A549 (cell line): ENCODE measurements at regions not wholly inside any gene's neighbourhood (a gene's known extent, or its start where the extent isn't known, plus 50 kb on each side); places are given as distances from the start of the nearest gene placed in this dataset.

Experiments
- ATAC-seq, 2 experiments: fragments of 200-7000 bp in 1 of 2; fragments of >200 bp in 1 of 2; cut with Nextera tagmentation in 1 of 2; cut with Tn5 transposase in 1 of 2; 3 replicates each; pipeline versions ENCODE4 v1.8.0 to v1.9.1; 2018 to 2020; ENCODE audit warnings: mild to moderate bottlenecking in 1 of 2, moderate library complexity in 1 of 2
- CTCF ChIA-PET: fragments of 300-600 bp; sonication (Branson Sonifier 250); formaldehyde crosslinking; extraction: SDS; loops from one replicate; lab custom pipeline; 2021; ENCODE audit warnings: antibody characterized with exemption, inconsistent platforms; lab: Yijun Ruan, JAX
- POLR2A ChIA-PET: fragments of 350-600 bp; formaldehyde crosslinking; extraction: SDS; loops from one replicate; lab custom pipeline; 2021; ENCODE audit warnings: antibody characterized with exemption, inconsistent platforms; lab: Yijun Ruan, JAX
- DNase-seq, 2 experiments: peaks; one replicate each; pipeline versions ENCODE4 v3.0.0 to v3.0.0-alpha.2; 2011 to 2016; ENCODE audit warnings: low read depth in 1 of 2, low spot score in 1 of 2
- FAIRE-seq: peaks from 2 replicates; lab custom pipeline; 2011; peaks lifted over from hg19 to GRCh38; lab: Jason Lieb, UNC
- H3K27ac ChIP-seq, 2 experiments: fragments of >200 bp; sonication (Bioruptor Twin); formaldehyde crosslinking; 3 replicates each; pipeline ENCODE4 v1.5.1; 2016 to 2017
- H3K4me1 ChIP-seq: fragments of >200 bp; sonication (Bioruptor Twin); formaldehyde crosslinking; 3 replicates; pipeline ENCODE4 v1.6.1; 2016
- H3K4me2 ChIP-seq: fragments of >200 bp; sonication (Bioruptor Twin); formaldehyde crosslinking; 3 replicates; pipeline ENCODE4 v1.6.1; 2016
- H3K4me3 ChIP-seq: fragments of >200 bp; sonication (Bioruptor Twin); formaldehyde crosslinking; 3 replicates; pipeline ENCODE4 v1.5.1; 2016
- H3K9me3 ChIP-seq: fragments of >200 bp; sonication (Bioruptor Twin); formaldehyde crosslinking; 3 replicates; pipeline ENCODE4 v1.6.1; 2016
- BHLHE40 ChIP-seq: IDR thresholded peaks from 2 replicates; pipeline ENCODE4 v1.6.1; 2012; ENCODE audit warnings: low read depth, low read length, inconsistent platforms
- CBX2 ChIP-seq: fragments of 200-600 bp; sonication (generic); IDR thresholded peaks from 2 replicates; pipeline ENCODE4 v1.6.1; 2016; ENCODE audit warnings: low read depth, mild to moderate bottlenecking, borderline replicate concordance
- CEBPB ChIP-seq, 2 experiments: fragments of >200 bp in 1 of 2; sonication (Bioruptor Twin) in 1 of 2; formaldehyde crosslinking in 1 of 2; IDR thresholded peaks; 2 replicates each; pipeline ENCODE4 v1.6.1; 2012 to 2016
- CHD4 ChIP-seq: fragments of 200-600 bp; sonication (generic); IDR thresholded peaks from 2 replicates; pipeline ENCODE4 v1.6.1; 2016; ENCODE audit warnings: antibody characterized with exemption, mild to moderate bottlenecking, borderline replicate concordance
- ESRRA ChIP-seq: fragments of 150-350 bp; IDR thresholded peaks from 2 replicates; pipeline ENCODE4 v1.6.1; 2014; ENCODE audit warnings: mild to moderate bottlenecking, low read length, borderline replicate concordance
- FOSB ChIP-seq: fragments of 250-450 bp; sonication (Bioruptor Pico); IDR thresholded peaks from 2 replicates; pipeline ENCODE4 v1.5.0; 2020; ENCODE audit warnings: mild to moderate bottlenecking, moderate library complexity
- HDAC2 ChIP-seq: fragments of 200-600 bp; sonication (generic); IDR thresholded peaks from 2 replicates; pipeline ENCODE4 v1.6.1; 2016
- HEYL ChIP-seq: fragments of 250-450 bp; sonication (Bioruptor Pico); IDR thresholded peaks from 2 replicates; pipeline ENCODE4 v1.8.0; 2021; ENCODE audit warnings: mild to moderate bottlenecking, moderate library complexity
- KDM1A ChIP-seq: fragments of 200-600 bp; sonication (generic); IDR thresholded peaks from 2 replicates; pipeline ENCODE4 v1.6.1; 2016; ENCODE audit warnings: low read depth, mild to moderate bottlenecking
- MYC ChIP-seq: IDR thresholded peaks from 2 replicates; pipeline ENCODE4 v1.6.1; 2012; ENCODE audit warnings: mild to moderate bottlenecking, inconsistent platforms, low read length, improper control_type of control experiment, borderline replicate concordance
- NPAS2 ChIP-seq: fragments of 250-450 bp; sonication (Bioruptor Pico); IDR thresholded peaks from 2 replicates; pipeline ENCODE4 v1.8.0; 2022; ENCODE audit warnings: mild to moderate bottlenecking, moderate library complexity, borderline replicate concordance
- PHF8 ChIP-seq: fragments of 200-600 bp; sonication (generic); IDR thresholded peaks from 2 replicates; pipeline ENCODE4 v1.6.1; 2016; ENCODE audit warnings: low read depth, mild to moderate bottlenecking, antibody characterized with exemption, moderate library complexity, borderline replicate concordance
- RCOR1 ChIP-seq: fragments of 150-350 bp; IDR thresholded peaks from 2 replicates; pipeline ENCODE4 v1.6.1; 2014; ENCODE audit warnings: antibody characterized with exemption, low read length, low read depth
- RFX5 ChIP-seq: fragments of 450-650 bp; IDR thresholded peaks from 2 replicates; pipeline ENCODE4 v1.7.1; 2014; ENCODE audit warnings: antibody characterized with exemption, mild to moderate bottlenecking, moderate library complexity
- SMC3 ChIP-seq: fragments of >200 bp; sonication (Bioruptor Twin); formaldehyde crosslinking; IDR thresholded peaks from 3 replicates; pipeline ENCODE4 v1.6.1; 2018; ENCODE audit warnings: inconsistent platforms
- SREBF2 ChIP-seq: fragments of 450-650 bp; IDR thresholded peaks from 2 replicates; pipeline ENCODE4 v1.6.1; 2014; ENCODE audit warnings: mild to moderate bottlenecking, moderate library complexity
- TFCP2L1 ChIP-seq: fragments of 250-450 bp; sonication (Bioruptor Pico); IDR thresholded peaks from 2 replicates; pipeline ENCODE4 v1.5.0; 2021; ENCODE audit warnings: mild to moderate bottlenecking
- ZFP36 ChIP-seq: fragments of 450-650 bp; IDR thresholded peaks from 2 replicates; pipeline ENCODE4 v1.6.1; 2014; ENCODE audit warnings: borderline replicate concordance; ENCODE audit not compliant: partially characterized antibody
- ZSCAN20 ChIP-seq: fragments of 250-450 bp; sonication (Bioruptor Pico); IDR thresholded peaks from 2 replicates; pipeline ENCODE4 v1.8.0; 2022; ENCODE audit warnings: mild to moderate bottlenecking, moderate library complexity
- WGBS: methylation state at CpG from one replicate; pipeline ENCODE4 v1.1.6; 2017; ENCODE audit errors: missing lambda C conversion rate; 5-methylcytosine and 5-hydroxymethylcytosine counted together
- TF ChIP-seq, protein P1 (sequence below): IDR thresholded peaks from 2 replicates; pipeline ENCODE4 v1.6.1; 2012
- TF ChIP-seq, protein P2 (sequence below): IDR thresholded peaks from 2 replicates; pipeline ENCODE4 v1.6.1; 2012
- TF ChIP-seq, protein P3 (sequence below): fragments of 450-650 bp; IDR thresholded peaks from 2 replicates; pipeline ENCODE4 v1.6.1; 2014; ENCODE audit warnings: antibody characterized with exemption

DNA sequence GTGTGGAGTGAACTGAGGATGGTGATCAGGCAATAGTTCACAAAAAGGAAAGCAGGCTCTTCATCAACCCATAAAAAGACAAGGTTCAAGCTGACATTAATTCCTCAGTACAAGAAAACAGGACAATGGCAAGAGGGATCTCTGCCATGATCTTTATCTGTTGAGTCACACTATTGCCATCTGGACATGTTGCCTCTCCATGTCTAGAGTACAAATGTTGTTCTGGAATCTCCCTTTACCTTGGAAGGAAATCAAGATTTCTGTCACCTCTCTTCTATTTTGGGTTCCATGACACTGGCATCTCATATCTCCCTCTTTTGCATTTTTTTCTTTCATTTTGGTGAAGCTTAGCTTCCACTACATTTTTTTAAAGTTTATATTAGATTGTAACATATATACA lies 329.1 kb downstream of the USP25 start:
- TF ChIP-seq RCOR1 (no peak), BHLHE40 (no peak), ZSCAN20 (CRISPR knock-in tag) (no peak), KDM1A (no peak), ZFP36 (no peak), NPAS2 (CRISPR knock-in tag) (no peak), CEBPB (IDR thresholded peaks at IDR 0.05) (no peak), CHD4 (no peak), RFX5 (no peak)
- TF ChIP-seq, protein P1, sequence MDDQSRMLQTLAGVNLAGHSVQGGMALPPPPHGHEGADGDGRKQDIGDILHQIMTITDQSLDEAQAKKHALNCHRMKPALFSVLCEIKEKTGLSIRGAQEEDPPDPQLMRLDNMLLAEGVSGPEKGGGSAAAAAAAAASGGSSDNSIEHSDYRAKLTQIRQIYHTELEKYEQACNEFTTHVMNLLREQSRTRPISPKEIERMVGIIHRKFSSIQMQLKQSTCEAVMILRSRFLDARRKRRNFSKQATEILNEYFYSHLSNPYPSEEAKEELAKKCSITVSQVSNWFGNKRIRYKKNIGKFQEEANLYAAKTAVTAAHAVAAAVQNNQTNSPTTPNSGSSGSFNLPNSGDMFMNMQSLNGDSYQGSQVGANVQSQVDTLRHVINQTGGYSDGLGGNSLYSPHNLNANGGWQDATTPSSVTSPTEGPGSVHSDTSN = no peak
- Histone ChIP-seq H3K9me3 (no peaks in the 10 kb centered on the region), H3K4me1 (peaks cover 4% of the 10 kb centered on the region; the same call in 1 of the 3 replicates), H3K27ac (no peak overlapping the region), H3K4me3 (no peak overlapping the region), H3K4me2 (no peak overlapping the region)
- CTCF ChIA-PET = no interaction called here
- ATAC-seq (no peak), FAIRE-seq (no peak), DNase-seq (no peak)
- POLR2A ChIA-PET = no interaction called here

DNA sequence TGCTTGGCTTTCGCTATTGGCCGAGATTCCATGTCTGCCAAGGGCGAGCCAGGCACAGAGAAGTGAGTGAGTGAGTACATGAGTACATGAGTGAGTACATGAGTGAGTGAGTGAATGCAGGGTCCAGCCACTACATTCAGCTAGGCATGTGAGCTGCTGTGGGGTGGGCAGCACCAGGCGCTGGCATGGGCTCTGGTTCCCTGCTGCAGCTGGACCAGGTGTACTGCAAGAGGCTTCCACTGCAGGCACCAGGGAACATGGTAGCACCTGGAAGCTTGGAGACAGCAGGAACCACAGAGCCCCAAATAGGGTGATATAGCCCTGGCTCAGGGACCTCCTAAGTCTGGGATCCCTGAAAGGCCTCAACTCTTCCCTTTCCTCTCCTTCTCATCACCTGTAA lies 330.2 kb downstream of the USP25 start:
- H3K4me2 ChIP-seq = no peak overlapping the region
- DNase-seq (no peak), FAIRE-seq (no peak), ATAC-seq (no peak)
- no peak overlapping the region for H3K27ac ChIP-seq
- CTCF ChIA-PET = no interaction called here
- peaks cover 4% of the 10 kb centered on the region; the same call in 1 of the 3 replicates for H3K4me1 ChIP-seq
- TF ChIP-seq CBX2 = no peak
- no peak for TF ChIP-seq SREBF2
- TF ChIP-seq, protein P1 = no peak
- no peak for TF ChIP-seq HDAC2
- no peak overlapping the region for H3K4me3 ChIP-seq
- 95% methylated on average over 4 of the region's 4 CpGs for WGBS
- H3K9me3 ChIP-seq = no peaks in the 10 kb centered on the region
- POLR2A ChIA-PET = no interaction called here

DNA sequence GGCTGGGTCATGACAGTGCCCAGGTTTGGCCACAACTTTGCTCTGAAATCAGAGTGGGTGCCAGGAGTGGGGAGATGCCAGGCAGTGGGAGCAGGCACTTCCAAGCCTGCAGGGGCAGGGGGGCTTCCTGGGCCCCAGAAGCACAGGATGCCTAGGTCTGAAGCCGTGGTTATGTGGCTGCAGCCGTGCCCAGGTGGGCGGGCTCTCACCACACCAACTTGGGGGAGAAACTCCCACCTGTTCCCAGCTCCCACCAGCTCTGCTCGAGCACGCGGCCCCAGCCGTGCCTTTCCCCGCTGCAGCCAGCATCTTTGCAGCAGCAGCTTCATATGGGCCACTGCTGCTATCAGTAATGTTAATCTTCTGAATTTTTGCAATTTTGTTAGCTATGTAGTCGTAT lies 331.4 kb downstream of the USP25 start:
- TF ChIP-seq TFCP2L1 = no peak
- no peak for TF ChIP-seq FOSB (CRISPR knock-in tag)
- no peak for TF ChIP-seq HEYL (CRISPR knock-in tag)
- no peak for TF ChIP-seq NPAS2 (CRISPR knock-in tag)
- TF ChIP-seq, protein P2, sequence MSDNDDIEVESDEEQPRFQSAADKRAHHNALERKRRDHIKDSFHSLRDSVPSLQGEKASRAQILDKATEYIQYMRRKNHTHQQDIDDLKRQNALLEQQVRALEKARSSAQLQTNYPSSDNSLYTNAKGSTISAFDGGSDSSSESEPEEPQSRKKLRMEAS = no peak
- TF ChIP-seq, protein P1 = no peak
- TF ChIP-seq, protein P3, sequence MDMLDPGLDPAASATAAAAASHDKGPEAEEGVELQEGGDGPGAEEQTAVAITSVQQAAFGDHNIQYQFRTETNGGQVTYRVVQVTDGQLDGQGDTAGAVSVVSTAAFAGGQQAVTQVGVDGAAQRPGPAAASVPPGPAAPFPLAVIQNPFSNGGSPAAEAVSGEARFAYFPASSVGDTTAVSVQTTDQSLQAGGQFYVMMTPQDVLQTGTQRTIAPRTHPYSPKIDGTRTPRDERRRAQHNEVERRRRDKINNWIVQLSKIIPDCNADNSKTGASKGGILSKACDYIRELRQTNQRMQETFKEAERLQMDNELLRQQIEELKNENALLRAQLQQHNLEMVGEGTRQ = no peak
- no peak for TF ChIP-seq SMC3
- no peak for TF ChIP-seq ESRRA
- no peak for TF ChIP-seq SREBF2
- TF ChIP-seq PHF8 = no peak
- TF ChIP-seq CEBPB (IDR thresholded peaks at IDR 0.05) = no peak
- TF ChIP-seq RFX5 = no peak
- no peak for TF ChIP-seq MYC
- TF ChIP-seq, all 56 proteins: peak for 0
- ChIA-PET CTCF (no interaction called here), POLR2A (no interaction called here)
- H3K4me3 ChIP-seq = no peak overlapping the region
- no peak for ATAC-seq
- no peak overlapping the region for H3K27ac ChIP-seq
- no peak overlapping the region for H3K4me2 ChIP-seq
- FAIRE-seq = no peak
- no peaks in the 10 kb centered on the region for H3K9me3 ChIP-seq
- no peak for DNase-seq
- WGBS = 84% methylated on average over 9 of the region's 9 CpGs
- H3K4me1 ChIP-seq = peaks cover 4% of the 10 kb centered on the region; the same call in 1 of the 3 replicates
